HEK293T (cell line): ENCODE measurements at regions not wholly inside any gene's neighbourhood (a gene's known extent, or its start where the extent isn't known, plus 50 kb on each side); places are given as distances from the start of the nearest gene placed in this dataset.

Experiments
- CTCF ChIA-PET: fragments of 350-600 bp; formaldehyde crosslinking; extraction: SDS; loops from one replicate; lab custom pipeline; 2021; ENCODE audit warnings: antibody characterized with exemption, inconsistent platforms; lab: Yijun Ruan, JAX
- POLR2A ChIA-PET: fragments of 350-600 bp; formaldehyde crosslinking; extraction: SDS; loops from one replicate; lab custom pipeline; 2020; ENCODE audit warnings: antibody characterized with exemption, inconsistent platforms; lab: Yijun Ruan, JAX
- DNase-seq: peaks from one replicate; pipeline ENCODE4 v3.0.0; 2012; ENCODE audit warnings: mixed read lengths; ENCODE audit errors: extremely low spot score
- ARNT ChIP-seq: fragments of 450-650 bp; IDR thresholded peaks from 2 replicates; pipeline ENCODE4 v1.6.1; 2017; ENCODE audit warnings: mild to moderate bottlenecking
- BHLHE40 ChIP-seq: fragments of 450-650 bp; IDR thresholded peaks from 2 replicates; pipeline ENCODE4 v1.6.1; 2016; ENCODE audit warnings: mild to moderate bottlenecking, moderate library complexity, borderline replicate concordance
- CTBP1 ChIP-seq: fragments of 450-650 bp; IDR thresholded peaks from 2 replicates; pipeline ENCODE4 v1.6.1; 2016; ENCODE audit warnings: borderline replicate concordance
- ELF4 ChIP-seq: fragments of 450-650 bp; IDR thresholded peaks from 2 replicates; pipeline ENCODE4 v1.6.1; 2017; ENCODE audit warnings: antibody characterized with exemption
- FOXA1 ChIP-seq: fragments of 450-650 bp; IDR thresholded peaks from 2 replicates; pipeline ENCODE4 v1.6.1; 2016; ENCODE audit warnings: mild to moderate bottlenecking
- FOXK2 ChIP-seq: fragments of 450-650 bp; IDR thresholded peaks from 2 replicates; pipeline ENCODE4 v1.6.1; 2016; ENCODE audit warnings: mild to moderate bottlenecking
- FOXM1 ChIP-seq: fragments of 450-650 bp; IDR thresholded peaks from 2 replicates; pipeline ENCODE4 v1.6.1; 2017; ENCODE audit warnings: mild to moderate bottlenecking, borderline replicate concordance
- HDGF ChIP-seq: fragments of 450-650 bp; IDR thresholded peaks from 2 replicates; pipeline ENCODE4 v1.6.1; 2017; ENCODE audit warnings: antibody characterized with exemption, borderline replicate concordance
- L3MBTL2 ChIP-seq: fragments of 450-650 bp; conservative IDR thresholded peaks from 2 replicates; pipeline ENCODE4 v1.6.1; 2016; ENCODE audit warnings: mild to moderate bottlenecking
- LEF1 ChIP-seq: fragments of 450-650 bp; IDR thresholded peaks from 2 replicates; pipeline ENCODE4 v1.6.1; 2017; ENCODE audit warnings: mild to moderate bottlenecking, borderline replicate concordance
- NFRKB ChIP-seq: fragments of 450-650 bp; IDR thresholded peaks from 2 replicates; pipeline ENCODE4 v1.6.1; 2016; ENCODE audit warnings: mild to moderate bottlenecking, moderate library complexity
- PKNOX1 ChIP-seq: fragments of 450-650 bp; IDR thresholded peaks from 2 replicates; pipeline ENCODE4 v1.6.1; 2016
- SP1 ChIP-seq: fragments of 450-650 bp; IDR thresholded peaks from 2 replicates; pipeline ENCODE4 v1.6.1; 2017
- SUZ12 ChIP-seq: fragments of 450-650 bp; IDR thresholded peaks from 2 replicates; pipeline ENCODE4 v1.6.1; 2016; ENCODE audit warnings: mild to moderate bottlenecking
- TARDBP ChIP-seq: fragments of 450-650 bp; IDR thresholded peaks from 2 replicates; pipeline ENCODE4 v1.6.1; 2016
- ZNF384 ChIP-seq: fragments of 450-650 bp; IDR thresholded peaks from 2 replicates; pipeline ENCODE4 v1.6.1; 2016

GRCh38 chr5:31122998-31123951 lies 70.2 kb upstream of the CDH6 start:
- ChIA-PET POLR2A (no interaction called here), CTCF (no interaction called here)
- no peak for TF ChIP-seq ARNT
- no peak for TF ChIP-seq BHLHE40
- no peak for TF ChIP-seq FOXM1
- no peak for TF ChIP-seq HDGF
- no peak for TF ChIP-seq SP1
- TF ChIP-seq TARDBP: no peak
- TF ChIP-seq CTBP1: no peak
- TF ChIP-seq PKNOX1: no peak
- no peak for TF ChIP-seq ELF4
- TF ChIP-seq FOXK2: no peak
- DNase-seq: no peak

- ChIA-PET POLR2A (no interaction called here), CTCF (no interaction called here)
- DNase-seq: no peak
- TF ChIP-seq FOXA1 (no peak), FOXM1 (no peak), CTBP1 (no peak), BHLHE40 (no peak), ELF4 (no peak), PKNOX1 (no peak), FOXK2 (no peak), NFRKB (no peak), LEF1 (no peak), ZNF384 (no peak), ARNT (no peak), HDGF (no peak)
Measured at GRCh38 chr5:31121224-31121623, 72.3 kb upstream of the CDH6 start.

DNA sequence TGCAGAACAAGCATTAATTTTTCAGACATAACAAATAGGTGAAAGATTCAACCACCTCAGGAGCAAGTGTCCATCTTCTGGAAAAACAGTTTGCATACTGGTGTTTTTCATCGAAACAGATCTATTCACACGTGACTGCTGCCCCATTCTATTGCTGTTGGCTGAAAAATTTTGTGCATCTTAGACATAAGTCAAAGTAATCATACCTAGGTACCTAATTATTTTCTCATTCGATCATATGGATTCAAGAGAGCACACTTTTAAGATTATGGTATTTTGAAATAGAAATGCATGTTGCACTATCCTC lies 72.9 kb upstream of the CDH6 start:
- ChIA-PET CTCF (no interaction called here), POLR2A (no interaction called here)
- no peak for DNase-seq
- TF ChIP-seq L3MBTL2 (no peak), TARDBP (no peak), ARNT (no peak), BHLHE40 (no peak), HDGF (no peak), SP1 (no peak)

GRCh38 chr5:31119938-31120641 lies 73.4 kb upstream of the CDH6 start:
- ChIA-PET CTCF (no interaction called here), POLR2A (no interaction called here)
- no peak for DNase-seq
- TF ChIP-seq FOXM1: no peak
- no peak for TF ChIP-seq HDGF
- TF ChIP-seq ARNT: no peak
- TF ChIP-seq FOXK2: no peak
- no peak for TF ChIP-seq CTBP1
- TF ChIP-seq LEF1: no peak
- no peak for TF ChIP-seq TARDBP
- no peak for TF ChIP-seq PKNOX1
- TF ChIP-seq BHLHE40: no peak
- no peak for TF ChIP-seq ZNF384
- no peak for TF ChIP-seq NFRKB
- TF ChIP-seq FOXA1: no peak
- TF ChIP-seq SP1: no peak
- TF ChIP-seq ELF4: no peak

GRCh38 chr5:31116466-31117031 lies 76.9 kb upstream of the CDH6 start:
- ChIA-PET CTCF (no interaction called here), POLR2A (no interaction called here)
- no peak for DNase-seq
- no peak for TF ChIP-seq TARDBP
- TF ChIP-seq NFRKB: no peak
- no peak for TF ChIP-seq FOXM1
- no peak for TF ChIP-seq FOXA1
- TF ChIP-seq HDGF: no peak
- TF ChIP-seq CTBP1: no peak
- TF ChIP-seq BHLHE40: no peak
- no peak for TF ChIP-seq ELF4
- no peak for TF ChIP-seq SUZ12
- no peak for TF ChIP-seq ARNT
- TF ChIP-seq SP1: no peak
- no peak for TF ChIP-seq L3MBTL2
- TF ChIP-seq PKNOX1: no peak
- no peak for TF ChIP-seq FOXK2
- TF ChIP-seq LEF1: no peak
- TF ChIP-seq ZNF384: no peak
